Stomach smooth muscle (tissue), 2 donors: ENCODE measurements at regions not wholly inside any gene's neighbourhood (a gene's known extent, or its start where the extent isn't known, plus 50 kb on each side); places are given as distances from the start of the nearest gene placed in this dataset.

Experiments
- H3K27ac ChIP-seq: one replicate; pipeline ENCODE4 v1.7.0; 2013; ENCODE audit warnings: mild to moderate bottlenecking, low read length, inconsistent platforms
- H3K27me3 ChIP-seq, 2 donors: one replicate each; pipeline ENCODE4 v1.7.0; 2013; ENCODE audit warnings: low read length in 2 of 2; ENCODE audit not compliant: insufficient read depth in 2 of 2, control insufficient read depth in 1 of 2
- H3K36me3 ChIP-seq, 2 donors: one replicate each; pipeline ENCODE4 v1.7.0; 2013; ENCODE audit warnings: low read length in 2 of 2; ENCODE audit not compliant: control insufficient read depth in 2 of 2, insufficient read depth in 2 of 2
- H3K4me1 ChIP-seq: one replicate; pipeline ENCODE4 v1.7.0; 2013; ENCODE audit warnings: low read length; ENCODE audit not compliant: control insufficient read depth, insufficient read depth
- H3K4me3 ChIP-seq, 2 donors: one replicate each; pipeline ENCODE4 v1.7.0; 2013; ENCODE audit warnings: low read length in 2 of 2
- H3K9ac ChIP-seq, 2 donors: one replicate each; pipeline ENCODE4 v1.7.0; 2013; ENCODE audit warnings: low read length in 2 of 2, mild to moderate bottlenecking in 1 of 2
- H3K9me3 ChIP-seq, 2 donors: one replicate each; pipeline ENCODE4 v1.7.0; 2013; ENCODE audit warnings: low read length in 2 of 2; ENCODE audit not compliant: control insufficient read depth in 2 of 2
- donor health status: healthy.
- donor health status: Pancreatic carcinoma.

GRCh38 chr2:120580709-120581108 lies 155.0 kb upstream of the GLI2 start:
- H3K27me3 ChIP-seq: peaks cover 6 to 10% of the 10 kb centered on the region in 2 donors
- H3K4me3 ChIP-seq: no peak overlapping the region
- peaks cover 0 to 2% of the 10 kb centered on the region in 2 donors for H3K9me3 ChIP-seq
- H3K4me1 ChIP-seq: peaks cover 10% of the 10 kb centered on the region
- no peak overlapping the region for H3K27ac ChIP-seq
- H3K36me3 ChIP-seq: no peaks in the 10 kb centered on the region
- H3K9ac ChIP-seq: no peak overlapping the region

- Histone ChIP-seq H3K27ac (no peak overlapping the region), H3K27me3 (peaks cover 16% of the 10 kb centered on the region in 2 donors), H3K36me3 (no peaks in the 10 kb centered on the region), H3K9me3 (peaks cover 0 to 2% of the 10 kb centered on the region in 2 donors), H3K9ac (no peak overlapping the region), H3K4me1 (no peaks in the 10 kb centered on the region), H3K4me3 (no peak overlapping the region)
Measured at GRCh38 chr2:120583121-120583520, 152.5 kb upstream of the GLI2 start.

DNA sequence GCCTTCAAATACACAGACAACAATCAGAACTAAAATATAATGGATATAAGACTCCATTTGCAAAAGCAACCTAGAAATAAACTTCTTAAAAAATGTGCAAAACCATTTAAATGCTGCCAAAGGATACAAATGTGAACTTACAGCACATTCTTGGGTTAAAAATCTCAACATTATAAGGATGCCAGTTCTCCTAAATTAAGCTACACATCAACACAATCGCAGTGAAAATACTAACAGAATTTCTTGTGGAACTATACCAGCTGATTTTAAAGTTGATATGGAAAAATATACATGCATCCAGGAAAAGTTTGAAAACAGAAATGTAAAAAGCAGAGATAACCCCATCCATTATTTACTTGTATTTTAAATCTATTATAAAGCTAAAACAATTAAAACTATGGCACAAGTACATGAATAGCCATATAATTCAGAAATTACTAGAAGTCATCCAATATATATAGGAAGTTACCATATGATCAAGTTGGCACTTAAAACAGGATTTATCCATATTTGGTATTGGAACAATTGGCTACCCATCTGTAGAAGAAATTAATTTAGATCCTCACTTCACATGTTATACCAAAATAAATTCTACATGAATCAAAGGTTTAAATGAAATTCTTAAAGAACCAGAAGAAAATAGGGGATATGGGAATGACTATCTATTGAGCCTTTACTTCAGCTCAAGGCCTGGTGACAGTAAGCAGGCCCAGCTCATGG lies 151.7 kb upstream of the GLI2 start:
- no peaks in the 10 kb centered on the region for H3K4me1 ChIP-seq
- H3K36me3 ChIP-seq: no peaks in the 10 kb centered on the region
- H3K9me3 ChIP-seq: peaks cover 0 to 2% of the 10 kb centered on the region in 2 donors
- no peak overlapping the region for H3K9ac ChIP-seq
- H3K27ac ChIP-seq: no peak overlapping the region
- no peak overlapping the region for H3K4me3 ChIP-seq
- peaks cover 17 to 20% of the 10 kb centered on the region in 2 donors for H3K27me3 ChIP-seq

DNA sequence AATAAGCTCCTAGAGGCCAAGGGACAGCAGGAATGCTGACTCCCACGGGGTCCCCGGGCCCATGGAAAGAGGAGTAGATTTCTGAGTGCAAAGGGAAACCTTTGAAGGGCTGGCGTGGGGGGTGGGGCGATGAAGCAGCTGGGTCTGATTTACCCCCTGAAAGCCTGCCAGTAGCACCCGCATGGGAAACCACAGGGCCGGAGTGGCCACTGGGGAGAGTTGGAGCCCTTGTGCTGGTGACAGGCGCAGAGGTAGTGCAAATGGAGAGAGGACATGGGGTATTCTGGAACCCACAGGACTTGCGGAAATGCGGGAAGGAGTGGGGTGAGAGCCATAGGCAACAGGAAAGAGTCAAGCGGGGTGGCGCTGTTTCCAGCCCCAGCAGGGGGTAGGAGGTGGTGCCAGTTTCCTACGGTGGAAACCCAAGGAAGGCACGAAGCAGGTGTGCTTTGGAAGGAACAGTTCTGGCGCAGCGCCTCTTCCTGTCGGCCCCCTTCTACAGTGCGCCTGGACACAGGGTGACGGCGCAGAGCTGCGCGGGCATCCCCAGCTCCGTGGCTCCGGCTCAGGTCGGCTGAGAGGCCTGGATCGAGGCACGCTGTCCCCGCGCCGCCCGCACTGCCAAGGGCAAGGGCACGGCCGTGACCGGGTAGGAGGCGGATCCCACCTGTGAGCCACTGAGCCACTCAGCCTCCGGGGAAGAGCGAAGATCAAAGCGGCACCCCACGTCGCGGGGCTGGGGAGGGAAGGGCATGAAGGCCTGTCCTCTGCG lies 149.0 kb upstream of the GLI2 start:
- Histone ChIP-seq H3K4me3 (no peak overlapping the region), H3K4me1 (no peaks in the 10 kb centered on the region), H3K27me3 (peaks cover 17 to 20% of the 10 kb centered on the region in 2 donors), H3K9ac (no peak overlapping the region), H3K9me3 (peaks cover 0 to 2% of the 10 kb centered on the region in 2 donors), H3K27ac (no peak overlapping the region), H3K36me3 (no peaks in the 10 kb centered on the region)

GRCh38 chr2:120587279-120587996 lies 148.2 kb upstream of the GLI2 start:
- Histone ChIP-seq H3K9ac (no peak overlapping the region), H3K9me3 (peaks cover 0 to 2% of the 10 kb centered on the region in 2 donors), H3K4me1 (no peaks in the 10 kb centered on the region), H3K27ac (no peak overlapping the region), H3K36me3 (no peaks in the 10 kb centered on the region), H3K27me3 (peaks cover 17 to 21% of the 10 kb centered on the region in 2 donors), H3K4me3 (no peak overlapping the region)

GRCh38 chr2:120587997-120588336 lies 147.7 kb upstream of the GLI2 start:
- peaks cover 17 to 21% of the 10 kb centered on the region in 2 donors for H3K27me3 ChIP-seq
- H3K4me1 ChIP-seq: no peaks in the 10 kb centered on the region
- H3K9ac ChIP-seq: no peak overlapping the region
- no peak overlapping the region for H3K4me3 ChIP-seq
- H3K36me3 ChIP-seq: no peaks in the 10 kb centered on the region
- H3K27ac ChIP-seq: no peak overlapping the region
- H3K9me3 ChIP-seq: peaks cover 0 to 2% of the 10 kb centered on the region in 2 donors

GRCh38 chr2:120589771-120590608 lies 145.7 kb upstream of the GLI2 start:
- Histone ChIP-seq H3K36me3 (no peaks in the 10 kb centered on the region), H3K4me1 (no peaks in the 10 kb centered on the region), H3K9ac (no peak overlapping the region), H3K27me3 (peaks cover 17 to 21% of the 10 kb centered on the region in 2 donors), H3K27ac (no peak overlapping the region), H3K4me3 (no peak overlapping the region), H3K9me3 (peaks cover 0 to 2% of the 10 kb centered on the region in 2 donors)

DNA sequence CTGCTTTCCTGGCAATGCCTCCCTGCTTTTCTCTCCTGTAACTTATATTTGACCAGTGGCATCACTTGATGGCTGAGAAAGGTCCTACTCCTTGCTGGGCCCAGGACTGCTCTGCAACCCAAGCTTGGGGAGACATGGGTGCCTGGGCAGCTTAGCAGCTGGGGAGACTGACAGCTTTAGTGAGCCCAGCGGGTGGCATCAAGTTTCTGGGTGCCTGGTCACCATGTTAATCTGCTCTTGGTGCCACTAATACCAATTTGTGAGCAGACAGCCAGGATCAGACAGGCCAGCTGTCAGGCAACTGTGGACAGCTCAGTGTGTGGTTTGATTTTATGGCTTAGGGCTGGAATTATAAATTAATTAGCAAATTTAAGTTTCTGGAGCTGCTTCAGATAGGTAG lies 144.8 kb upstream of the GLI2 start:
- Histone ChIP-seq H3K27me3 (peaks cover 17 to 19% of the 10 kb centered on the region in 2 donors), H3K4me1 (no peaks in the 10 kb centered on the region), H3K9ac (no peak overlapping the region), H3K4me3 (no peak overlapping the region), H3K9me3 (no peaks in the 10 kb centered on the region), H3K27ac (no peak overlapping the region), H3K36me3 (no peaks in the 10 kb centered on the region)

DNA sequence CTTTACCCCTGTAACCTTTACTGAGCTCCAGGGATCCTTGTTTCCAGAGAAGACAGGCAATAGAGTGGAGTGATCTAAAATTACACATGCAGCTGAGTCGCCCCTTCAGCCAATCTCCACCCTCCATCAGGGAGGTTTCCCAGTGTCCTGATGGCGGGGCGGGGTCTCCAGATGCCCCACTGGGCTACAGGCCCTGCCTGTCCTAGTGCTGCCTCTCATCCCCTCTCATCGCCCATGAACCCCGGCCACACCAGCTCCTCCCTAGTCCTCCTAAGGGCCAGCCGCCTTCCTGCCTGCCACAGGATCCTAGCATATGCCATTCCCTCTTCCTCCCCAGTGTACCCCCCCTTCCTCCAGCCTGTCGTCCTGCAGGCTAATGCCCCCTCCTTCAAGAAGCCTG lies 144.1 kb upstream of the GLI2 start:
- Histone ChIP-seq H3K27me3 (peaks cover 14 to 15% of the 10 kb centered on the region in 2 donors), H3K9me3 (no peaks in the 10 kb centered on the region), H3K4me1 (peaks cover 4% of the 10 kb centered on the region), H3K27ac (no peak overlapping the region), H3K4me3 (no peak overlapping the region), H3K9ac (no peak overlapping the region), H3K36me3 (no peaks in the 10 kb centered on the region)

DNA sequence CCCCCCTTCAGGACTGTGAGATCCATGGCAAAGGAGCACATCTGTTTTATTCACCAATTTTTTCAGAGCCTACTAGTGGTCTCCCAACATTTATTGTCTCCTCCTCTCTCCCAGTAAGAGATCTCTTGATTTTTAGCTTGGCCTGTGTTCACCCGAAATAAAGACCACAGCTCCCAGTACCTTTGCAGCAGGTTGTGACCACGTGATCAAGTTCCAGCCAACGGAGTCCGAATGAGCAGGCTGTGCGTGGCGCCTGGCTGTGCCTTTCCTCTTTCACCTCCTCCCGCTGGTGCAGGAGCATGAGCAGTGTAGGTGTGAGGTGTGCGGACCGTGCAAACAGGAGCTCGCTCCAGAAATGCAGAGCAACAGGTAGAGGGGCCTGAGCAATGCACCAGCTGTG lies 143.6 kb upstream of the GLI2 start:
- no peak overlapping the region for H3K4me3 ChIP-seq

More for the DNA sequence above, 143.6 kb upstream of the GLI2 start:
- Histone ChIP-seq H3K27me3 (peaks cover 10% of the 10 kb centered on the region in 2 donors), H3K9ac (no peak overlapping the region), H3K9me3 (no peaks in the 10 kb centered on the region), H3K4me1 (peaks cover 5% of the 10 kb centered on the region), H3K27ac (no peak overlapping the region), H3K36me3 (no peaks in the 10 kb centered on the region)
